ENCODE measurements at regions not wholly inside any gene's neighbourhood (a gene's known extent, or its start where the extent isn't known, plus 50 kb on each side); places are given as distances from the start of the nearest gene placed in this dataset.

DNA sequence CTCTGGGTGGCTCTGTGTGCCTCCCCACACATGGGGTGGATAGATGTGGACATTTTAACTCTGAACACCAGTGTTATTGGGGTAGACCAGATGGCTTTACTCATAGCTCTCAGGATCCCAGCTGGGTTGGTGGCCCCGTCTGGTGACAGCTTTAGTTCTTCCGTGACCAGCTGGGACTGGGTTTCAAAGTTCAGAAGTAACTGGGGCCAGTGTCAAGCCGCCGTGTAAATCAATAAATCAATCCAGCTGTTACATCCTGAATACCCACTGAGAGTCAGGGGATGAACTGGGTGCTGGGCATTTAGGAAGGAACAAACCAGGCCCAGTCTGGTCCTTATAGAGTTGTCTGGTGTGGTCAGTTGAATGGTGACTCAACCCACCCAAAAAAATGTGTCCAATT, 269.4 kb downstream of the CTTN start (continued):
- no peak for TF ChIP-seq E2F2 (CRISPR knock-in tag; IDR thresholded peaks at IDR 0.05; ENCODE audit: borderline replicate concordance)
- TF ChIP-seq LCORL (IDR thresholded peaks at IDR 0.05) = no peak
- TF ChIP-seq LCORL (CRISPR knock-in tag; IDR thresholded peaks at IDR 0.05) = peak; percentile 41; the same call in 1 of the 2 replicates
- TF ChIP-seq ZNF605 (CRISPR knock-in tag; IDR thresholded peaks at IDR 0.05) = no peak
- peak; percentile 66; the same call in 1 of the 2 replicates for TF ChIP-seq HOXA3 (CRISPR knock-in tag; IDR thresholded peaks at IDR 0.05)
- TF ChIP-seq ZNF432 (CRISPR knock-in tag; IDR thresholded peaks at IDR 0.05; ENCODE audit: borderline replicate concordance) = no peak
- no peak for TF ChIP-seq ZNF556 (CRISPR knock-in tag; IDR thresholded peaks at IDR 0.05; ENCODE audit: borderline replicate concordance)
- no peak for TF ChIP-seq SRSF9 (IDR thresholded peaks at IDR 0.05; ENCODE audit: borderline replicate concordance, insufficient read depth, low read depth, low read length, poor library complexity, severe bottlenecking)
- no peak for TF ChIP-seq TBP (CRISPR knock-in tag; IDR thresholded peaks at IDR 0.05)
- no peak for TF ChIP-seq FOXA1 (IDR thresholded peaks at IDR 0.05)
- TF ChIP-seq FOXA1 (CRISPR knock-in tag; IDR thresholded peaks at IDR 0.05) = no peak
- TF ChIP-seq ZNF274 (CRISPR knock-in tag; IDR thresholded peaks at IDR 0.05) = no peak
- TF ChIP-seq, protein P1, sequence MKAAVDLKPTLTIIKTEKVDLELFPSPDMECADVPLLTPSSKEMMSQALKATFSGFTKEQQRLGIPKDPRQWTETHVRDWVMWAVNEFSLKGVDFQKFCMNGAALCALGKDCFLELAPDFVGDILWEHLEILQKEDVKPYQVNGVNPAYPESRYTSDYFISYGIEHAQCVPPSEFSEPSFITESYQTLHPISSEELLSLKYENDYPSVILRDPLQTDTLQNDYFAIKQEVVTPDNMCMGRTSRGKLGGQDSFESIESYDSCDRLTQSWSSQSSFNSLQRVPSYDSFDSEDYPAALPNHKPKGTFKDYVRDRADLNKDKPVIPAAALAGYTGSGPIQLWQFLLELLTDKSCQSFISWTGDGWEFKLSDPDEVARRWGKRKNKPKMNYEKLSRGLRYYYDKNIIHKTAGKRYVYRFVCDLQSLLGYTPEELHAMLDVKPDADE (CRISPR knock-in tag; IDR thresholded peaks at IDR 0.05) = no peak
- no peak for TF ChIP-seq ISX (CRISPR knock-in tag; conservative IDR thresholded peaks at IDR 0.05)
- TF ChIP-seq, protein P2, sequence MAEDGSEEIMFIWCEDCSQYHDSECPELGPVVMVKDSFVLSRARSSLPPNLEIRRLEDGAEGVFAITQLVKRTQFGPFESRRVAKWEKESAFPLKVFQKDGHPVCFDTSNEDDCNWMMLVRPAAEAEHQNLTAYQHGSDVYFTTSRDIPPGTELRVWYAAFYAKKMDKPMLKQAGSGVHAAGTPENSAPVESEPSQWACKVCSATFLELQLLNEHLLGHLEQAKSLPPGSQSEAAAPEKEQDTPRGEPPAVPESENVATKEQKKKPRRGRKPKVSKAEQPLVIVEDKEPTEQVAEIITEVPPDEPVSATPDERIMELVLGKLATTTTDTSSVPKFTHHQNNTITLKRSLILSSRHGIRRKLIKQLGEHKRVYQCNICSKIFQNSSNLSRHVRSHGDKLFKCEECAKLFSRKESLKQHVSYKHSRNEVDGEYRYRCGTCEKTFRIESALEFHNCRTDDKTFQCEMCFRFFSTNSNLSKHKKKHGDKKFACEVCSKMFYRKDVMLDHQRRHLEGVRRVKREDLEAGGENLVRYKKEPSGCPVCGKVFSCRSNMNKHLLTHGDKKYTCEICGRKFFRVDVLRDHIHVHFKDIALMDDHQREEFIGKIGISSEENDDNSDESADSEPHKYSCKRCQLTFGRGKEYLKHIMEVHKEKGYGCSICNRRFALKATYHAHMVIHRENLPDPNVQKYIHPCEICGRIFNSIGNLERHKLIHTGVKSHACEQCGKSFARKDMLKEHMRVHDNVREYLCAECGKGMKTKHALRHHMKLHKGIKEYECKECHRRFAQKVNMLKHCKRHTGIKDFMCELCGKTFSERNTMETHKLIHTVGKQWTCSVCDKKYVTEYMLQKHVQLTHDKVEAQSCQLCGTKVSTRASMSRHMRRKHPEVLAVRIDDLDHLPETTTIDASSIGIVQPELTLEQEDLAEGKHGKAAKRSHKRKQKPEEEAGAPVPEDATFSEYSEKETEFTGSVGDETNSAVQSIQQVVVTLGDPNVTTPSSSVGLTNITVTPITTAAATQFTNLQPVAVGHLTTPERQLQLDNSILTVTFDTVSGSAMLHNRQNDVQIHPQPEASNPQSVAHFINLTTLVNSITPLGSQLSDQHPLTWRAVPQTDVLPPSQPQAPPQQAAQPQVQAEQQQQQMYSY (CRISPR knock-in tag; IDR thresholded peaks at IDR 0.05) = no peak
- no peak for TF ChIP-seq LBX2 (CRISPR knock-in tag; IDR thresholded peaks at IDR 0.05; ENCODE audit: borderline replicate concordance)
- TF ChIP-seq, protein P3, sequence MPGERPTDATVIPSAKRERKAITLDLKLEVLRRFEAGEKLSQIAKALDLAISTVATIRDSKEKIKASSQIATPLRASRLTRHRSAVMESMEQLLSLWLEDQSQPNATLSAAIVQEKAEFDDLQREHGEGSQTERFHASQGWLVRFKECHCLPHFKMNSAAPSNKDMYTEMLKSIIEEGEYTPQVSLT (CRISPR knock-in tag; IDR thresholded peaks at IDR 0.05; ENCODE audit: borderline replicate concordance, low read depth) = no peak
- no peak for TF ChIP-seq SYNCRIP (IDR thresholded peaks at IDR 0.05; ENCODE audit: insufficient read depth, low read depth, low read length)
- TF ChIP-seq ZNF264 (CRISPR knock-in tag; IDR thresholded peaks at IDR 0.05) = no peak
- no peak for TF ChIP-seq ZIK1 (CRISPR knock-in tag; IDR thresholded peaks at IDR 0.05; ENCODE audit: borderline replicate concordance, low read depth)
- TF ChIP-seq, protein P4, sequence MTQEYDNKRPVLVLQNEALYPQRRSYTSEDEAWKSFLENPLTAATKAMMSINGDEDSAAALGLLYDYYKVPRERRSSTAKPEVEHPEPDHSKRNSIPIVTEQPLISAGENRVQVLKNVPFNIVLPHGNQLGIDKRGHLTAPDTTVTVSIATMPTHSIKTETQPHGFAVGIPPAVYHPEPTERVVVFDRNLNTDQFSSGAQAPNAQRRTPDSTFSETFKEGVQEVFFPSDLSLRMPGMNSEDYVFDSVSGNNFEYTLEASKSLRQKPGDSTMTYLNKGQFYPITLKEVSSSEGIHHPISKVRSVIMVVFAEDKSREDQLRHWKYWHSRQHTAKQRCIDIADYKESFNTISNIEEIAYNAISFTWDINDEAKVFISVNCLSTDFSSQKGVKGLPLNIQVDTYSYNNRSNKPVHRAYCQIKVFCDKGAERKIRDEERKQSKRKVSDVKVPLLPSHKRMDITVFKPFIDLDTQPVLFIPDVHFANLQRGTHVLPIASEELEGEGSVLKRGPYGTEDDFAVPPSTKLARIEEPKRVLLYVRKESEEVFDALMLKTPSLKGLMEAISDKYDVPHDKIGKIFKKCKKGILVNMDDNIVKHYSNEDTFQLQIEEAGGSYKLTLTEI (CRISPR knock-in tag; conservative IDR thresholded peaks at IDR 0.05) = no peak
- no peak for TF ChIP-seq ZNF232 (CRISPR knock-in tag; IDR thresholded peaks at IDR 0.05; ENCODE audit: borderline replicate concordance)
- no peak for TF ChIP-seq NAIF1 (CRISPR knock-in tag; IDR thresholded peaks at IDR 0.05; ENCODE audit: borderline replicate concordance)
- TF ChIP-seq U2AF2 (IDR thresholded peaks at IDR 0.05; ENCODE audit: low read depth, low read length) = no peak
